ENCODE measurements at regions not wholly inside any gene's neighbourhood (a gene's known extent, or its start where the extent isn't known, plus 50 kb on each side); places are given as distances from the start of the nearest gene placed in this dataset.

DNA sequence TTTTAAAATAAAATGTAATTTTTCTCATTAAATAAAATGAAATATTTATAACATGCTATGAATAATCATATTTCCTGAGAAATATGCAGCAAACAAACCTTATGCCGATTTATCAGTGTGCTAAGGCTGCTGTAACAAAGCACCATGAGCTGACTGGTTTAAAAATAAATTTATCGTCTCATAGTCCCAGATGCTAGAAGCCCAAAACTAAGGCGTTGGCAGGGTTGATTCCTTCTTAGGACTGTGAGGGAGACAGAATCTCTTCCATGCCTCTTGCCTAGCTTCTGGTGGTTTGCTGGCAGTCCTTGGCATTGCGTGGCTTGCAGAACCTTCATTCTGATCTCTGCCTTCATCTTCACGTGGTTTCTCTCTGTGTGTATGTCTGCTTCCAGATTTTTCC, 740.3 kb downstream of the OTOL1 start:
- TF ChIP-seq, protein P1, sequence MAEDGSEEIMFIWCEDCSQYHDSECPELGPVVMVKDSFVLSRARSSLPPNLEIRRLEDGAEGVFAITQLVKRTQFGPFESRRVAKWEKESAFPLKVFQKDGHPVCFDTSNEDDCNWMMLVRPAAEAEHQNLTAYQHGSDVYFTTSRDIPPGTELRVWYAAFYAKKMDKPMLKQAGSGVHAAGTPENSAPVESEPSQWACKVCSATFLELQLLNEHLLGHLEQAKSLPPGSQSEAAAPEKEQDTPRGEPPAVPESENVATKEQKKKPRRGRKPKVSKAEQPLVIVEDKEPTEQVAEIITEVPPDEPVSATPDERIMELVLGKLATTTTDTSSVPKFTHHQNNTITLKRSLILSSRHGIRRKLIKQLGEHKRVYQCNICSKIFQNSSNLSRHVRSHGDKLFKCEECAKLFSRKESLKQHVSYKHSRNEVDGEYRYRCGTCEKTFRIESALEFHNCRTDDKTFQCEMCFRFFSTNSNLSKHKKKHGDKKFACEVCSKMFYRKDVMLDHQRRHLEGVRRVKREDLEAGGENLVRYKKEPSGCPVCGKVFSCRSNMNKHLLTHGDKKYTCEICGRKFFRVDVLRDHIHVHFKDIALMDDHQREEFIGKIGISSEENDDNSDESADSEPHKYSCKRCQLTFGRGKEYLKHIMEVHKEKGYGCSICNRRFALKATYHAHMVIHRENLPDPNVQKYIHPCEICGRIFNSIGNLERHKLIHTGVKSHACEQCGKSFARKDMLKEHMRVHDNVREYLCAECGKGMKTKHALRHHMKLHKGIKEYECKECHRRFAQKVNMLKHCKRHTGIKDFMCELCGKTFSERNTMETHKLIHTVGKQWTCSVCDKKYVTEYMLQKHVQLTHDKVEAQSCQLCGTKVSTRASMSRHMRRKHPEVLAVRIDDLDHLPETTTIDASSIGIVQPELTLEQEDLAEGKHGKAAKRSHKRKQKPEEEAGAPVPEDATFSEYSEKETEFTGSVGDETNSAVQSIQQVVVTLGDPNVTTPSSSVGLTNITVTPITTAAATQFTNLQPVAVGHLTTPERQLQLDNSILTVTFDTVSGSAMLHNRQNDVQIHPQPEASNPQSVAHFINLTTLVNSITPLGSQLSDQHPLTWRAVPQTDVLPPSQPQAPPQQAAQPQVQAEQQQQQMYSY (CRISPR knock-in tag; IDR thresholded peaks at IDR 0.05): no peak
- TF ChIP-seq, protein P2, sequence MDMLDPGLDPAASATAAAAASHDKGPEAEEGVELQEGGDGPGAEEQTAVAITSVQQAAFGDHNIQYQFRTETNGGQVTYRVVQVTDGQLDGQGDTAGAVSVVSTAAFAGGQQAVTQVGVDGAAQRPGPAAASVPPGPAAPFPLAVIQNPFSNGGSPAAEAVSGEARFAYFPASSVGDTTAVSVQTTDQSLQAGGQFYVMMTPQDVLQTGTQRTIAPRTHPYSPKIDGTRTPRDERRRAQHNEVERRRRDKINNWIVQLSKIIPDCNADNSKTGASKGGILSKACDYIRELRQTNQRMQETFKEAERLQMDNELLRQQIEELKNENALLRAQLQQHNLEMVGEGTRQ (CRISPR knock-in tag; IDR thresholded peaks at IDR 0.05): no peak
- TF ChIP-seq, protein P3, sequence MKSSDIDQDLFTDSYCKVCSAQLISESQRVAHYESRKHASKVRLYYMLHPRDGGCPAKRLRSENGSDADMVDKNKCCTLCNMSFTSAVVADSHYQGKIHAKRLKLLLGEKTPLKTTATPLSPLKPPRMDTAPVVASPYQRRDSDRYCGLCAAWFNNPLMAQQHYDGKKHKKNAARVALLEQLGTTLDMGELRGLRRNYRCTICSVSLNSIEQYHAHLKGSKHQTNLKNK (CRISPR knock-in tag; IDR thresholded peaks at IDR 0.05): no peak
- TF ChIP-seq TCF7 (CRISPR knock-in tag; IDR thresholded peaks at IDR 0.05; ENCODE audit: low read depth): no peak
- TF ChIP-seq, protein P4, sequence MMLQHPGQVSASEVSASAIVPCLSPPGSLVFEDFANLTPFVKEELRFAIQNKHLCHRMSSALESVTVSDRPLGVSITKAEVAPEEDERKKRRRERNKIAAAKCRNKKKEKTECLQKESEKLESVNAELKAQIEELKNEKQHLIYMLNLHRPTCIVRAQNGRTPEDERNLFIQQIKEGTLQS (CRISPR knock-in tag; conservative IDR thresholded peaks at IDR 0.05): no peak
- TF ChIP-seq ESRRA (CRISPR knock-in tag; IDR thresholded peaks at IDR 0.05; ENCODE audit: borderline replicate concordance): no peak
- no peak for TF ChIP-seq CTCF (IDR thresholded peaks at IDR 0.05)
- no peak for TF ChIP-seq CBFB (CRISPR knock-in tag; IDR thresholded peaks at IDR 0.05; ENCODE audit: low read depth)
- TF ChIP-seq ZBTB21 (CRISPR knock-in tag; IDR thresholded peaks at IDR 0.05; ENCODE audit: borderline replicate concordance): no peak

All from WTC11 (cell line).